Keratinocyte (primary cell): ENCODE measurements at regions not wholly inside any gene's neighbourhood (a gene's known extent, or its start where the extent isn't known, plus 50 kb on each side); places are given as distances from the start of the nearest gene placed in this dataset.

Experiments used
- DNase-seq: peaks from one replicate; pipeline ENCODE4 v3.0.0-alpha.2; 2011; ENCODE audit warnings: low read depth, missing footprints, low spot score
- FAIRE-seq: peaks from 2 replicates; lab custom pipeline; 2011; peaks lifted over from hg19 to GRCh38; lab: Jason Lieb, UNC
- H2AFZ ChIP-seq: 2 replicates; pipeline ENCODE4 v1.6.0; 2012; ENCODE audit warnings: low read length, control low read depth, inconsistent platforms; ENCODE audit not compliant: control insufficient read depth
- H3K27ac ChIP-seq: 2 replicates; pipeline ENCODE4 v1.5.1; 2011; ENCODE audit warnings: low read length; ENCODE audit not compliant: control insufficient read depth, insufficient read depth
- H3K27me3 ChIP-seq: 3 replicates; pipeline ENCODE4 v1.6.0; 2011; ENCODE audit warnings: low read length; ENCODE audit not compliant: control insufficient read depth, insufficient read depth; ENCODE audit errors: extremely low read depth
- H3K36me3 ChIP-seq, 2 experiments: 2 replicates in 1 of 2; 3 replicates in 1 of 2; pipeline ENCODE4 v1.5.1; 2011; ENCODE audit warnings: low read length in 2 of 2, mild to moderate bottlenecking in 1 of 2; ENCODE audit not compliant: control insufficient read depth in 2 of 2, insufficient read depth in 2 of 2; ENCODE audit errors: extremely low read depth in 1 of 2
- H3K4me1 ChIP-seq: 3 replicates; pipeline ENCODE4 v1.5.1; 2011; ENCODE audit warnings: low read length; ENCODE audit not compliant: control insufficient read depth, insufficient read depth; ENCODE audit errors: extremely low read depth
- H3K4me2 ChIP-seq: 3 replicates; pipeline ENCODE4 v1.6.0; 2011; ENCODE audit warnings: low read depth, low read length; ENCODE audit not compliant: control insufficient read depth, insufficient read depth; ENCODE audit errors: extremely low read depth
- H3K4me3 ChIP-seq, 3 experiments: fragments of 200-600 bp in 1 of 3; sonication (generic) in 1 of 3; 2 replicates in 2 of 3; 3 replicates in 1 of 3; pipeline ENCODE4 v1.5.1; 2011 to 2016; ENCODE audit warnings: low read length in 3 of 3, mild to moderate bottlenecking in 3 of 3, control low read depth in 2 of 3, inconsistent platforms in 1 of 3, low read depth in 1 of 3, mixed read lengths in 1 of 3, mixed run types in 1 of 3, moderate library complexity in 1 of 3; ENCODE audit not compliant: control insufficient read depth in 2 of 3, insufficient read depth in 2 of 3; ENCODE audit errors: extremely low read depth in 1 of 3
- H3K79me2 ChIP-seq: 2 replicates; pipeline ENCODE4 v1.6.0; 2012; ENCODE audit warnings: low read length; ENCODE audit not compliant: control insufficient read depth, insufficient read depth
- H3K9ac ChIP-seq: 3 replicates; pipeline ENCODE4 v1.6.0; 2011; ENCODE audit warnings: low read length; ENCODE audit not compliant: control insufficient read depth, insufficient read depth; ENCODE audit errors: extremely low read depth
- H3K9me1 ChIP-seq: 3 replicates; pipeline ENCODE4 v1.6.0; 2011; ENCODE audit warnings: low read length; ENCODE audit not compliant: control insufficient read depth, insufficient read depth; ENCODE audit errors: extremely low read depth
- H3K9me3 ChIP-seq: 2 replicates; pipeline ENCODE4 v1.5.1; 2012; ENCODE audit warnings: low read depth, low read length; ENCODE audit not compliant: control insufficient read depth
- H4K20me1 ChIP-seq: 3 replicates; pipeline ENCODE4 v1.6.0; 2011; ENCODE audit warnings: low read length; ENCODE audit not compliant: control insufficient read depth, insufficient read depth; ENCODE audit errors: extremely low read depth
- EZH2 ChIP-seq: IDR thresholded peaks from one replicate; pipeline ENCODE4 v1.6.1; 2012; ENCODE audit warnings: inconsistent platforms, mild to moderate bottlenecking, low read length, moderate library complexity
- dilution Hi-C: fragments of 300-500 bp; cut with MboI; formaldehyde crosslinking; loops from one replicate; pipeline ENCODE4 v1.7.0; 2020; ENCODE audit warnings: low sequenced_read_pairs; ENCODE audit not compliant: extremely low pct_ligation_motif_present
- TF ChIP-seq, protein P1 (sequence below), 3 experiments: IDR thresholded peaks in 1 of 3; conservative IDR thresholded peaks in 1 of 3; optimal IDR thresholded peaks in 1 of 3; 2 replicates in 2 of 3; 3 replicates in 1 of 3; pipeline versions ENCODE3 to v1.5.1; 2011; ENCODE audit warnings: low read length in 3 of 3, mild to moderate bottlenecking in 3 of 3, moderate library complexity in 2 of 3, control low read depth in 1 of 3, inconsistent platforms in 1 of 3; ENCODE audit not compliant: insufficient read depth in 2 of 3; ENCODE audit errors: extremely low read depth in 1 of 3

DNA sequence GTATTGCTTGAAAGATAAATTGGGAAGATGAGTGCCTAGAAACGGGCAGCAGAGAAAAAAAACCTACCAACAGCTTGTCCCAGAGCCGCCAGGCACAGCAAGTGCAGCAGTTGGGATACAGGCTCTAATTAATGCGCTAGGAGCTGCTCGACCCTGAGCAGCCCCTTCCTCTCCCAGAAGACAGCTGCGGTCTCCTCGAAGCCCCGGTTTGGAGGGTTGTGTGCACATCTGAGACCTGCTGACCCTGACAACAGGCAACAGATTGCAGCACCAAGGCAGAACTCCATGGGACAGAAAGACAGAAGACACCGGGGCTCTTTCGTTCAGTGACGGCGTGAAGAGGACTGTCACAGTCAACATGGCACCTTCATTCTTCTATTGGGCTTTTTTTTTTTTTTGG is 101.4 kb downstream of the TSEN15 start:
- TF ChIP-seq, protein P1, sequence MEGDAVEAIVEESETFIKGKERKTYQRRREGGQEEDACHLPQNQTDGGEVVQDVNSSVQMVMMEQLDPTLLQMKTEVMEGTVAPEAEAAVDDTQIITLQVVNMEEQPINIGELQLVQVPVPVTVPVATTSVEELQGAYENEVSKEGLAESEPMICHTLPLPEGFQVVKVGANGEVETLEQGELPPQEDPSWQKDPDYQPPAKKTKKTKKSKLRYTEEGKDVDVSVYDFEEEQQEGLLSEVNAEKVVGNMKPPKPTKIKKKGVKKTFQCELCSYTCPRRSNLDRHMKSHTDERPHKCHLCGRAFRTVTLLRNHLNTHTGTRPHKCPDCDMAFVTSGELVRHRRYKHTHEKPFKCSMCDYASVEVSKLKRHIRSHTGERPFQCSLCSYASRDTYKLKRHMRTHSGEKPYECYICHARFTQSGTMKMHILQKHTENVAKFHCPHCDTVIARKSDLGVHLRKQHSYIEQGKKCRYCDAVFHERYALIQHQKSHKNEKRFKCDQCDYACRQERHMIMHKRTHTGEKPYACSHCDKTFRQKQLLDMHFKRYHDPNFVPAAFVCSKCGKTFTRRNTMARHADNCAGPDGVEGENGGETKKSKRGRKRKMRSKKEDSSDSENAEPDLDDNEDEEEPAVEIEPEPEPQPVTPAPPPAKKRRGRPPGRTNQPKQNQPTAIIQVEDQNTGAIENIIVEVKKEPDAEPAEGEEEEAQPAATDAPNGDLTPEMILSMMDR (optimal IDR thresholded peaks at IDR 0.05 in 1 of 3, IDR thresholded peaks at IDR 0.05 in 1 of 3, conservative IDR thresholded peaks at IDR 0.05 in 1 of 3; ENCODE audit: extremely low read depth in 1 of 3, insufficient read depth in 2 of 3, low read length in 3 of 3): no peak
- TF ChIP-seq EZH2: no peak
- no peak for FAIRE-seq
- DNase-seq: no peak
- H3K36me3 ChIP-seq: no peaks in the 10 kb centered on the region
- H3K4me1 ChIP-seq: peaks cover 6% of the 10 kb centered on the region
- dilution Hi-C loops: no loop called here
- no peaks in the 10 kb centered on the region for H3K27me3 ChIP-seq
- no peaks in the 10 kb centered on the region for H3K9me1 ChIP-seq
- no peak overlapping the region for H3K4me3 ChIP-seq
- no peak overlapping the region for H3K4me2 ChIP-seq
- no peak overlapping the region for H3K27ac ChIP-seq
- no peaks in the 10 kb centered on the region for H3K9me3 ChIP-seq
- H3K79me2 ChIP-seq: no peaks in the 10 kb centered on the region
- H4K20me1 ChIP-seq: no peaks in the 10 kb centered on the region
- H3K9ac ChIP-seq: no peak overlapping the region
- H2AFZ ChIP-seq: no peak overlapping the region

DNA sequence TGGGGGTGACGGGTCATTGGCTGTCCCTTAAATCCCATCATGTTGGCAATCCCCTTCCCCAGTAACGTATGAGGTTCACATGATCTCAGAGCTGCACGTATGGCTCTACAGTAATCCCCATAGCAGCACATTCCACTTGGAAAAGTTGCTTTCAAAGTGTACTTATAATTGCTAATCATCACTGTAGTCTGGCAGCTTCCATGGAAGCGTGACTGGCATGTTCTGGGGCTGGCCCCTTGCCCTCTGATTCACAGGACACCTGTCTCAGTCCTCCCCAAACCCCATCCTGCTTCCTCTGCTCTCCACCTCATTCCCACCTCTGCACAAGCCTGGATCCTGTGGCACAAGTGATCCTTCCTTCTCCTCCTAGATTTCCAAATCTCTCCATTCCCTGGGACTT is 102.2 kb downstream of the TSEN15 start:
- Histone ChIP-seq H2AFZ (no peak overlapping the region), H3K4me2 (no peak overlapping the region), H3K4me1 (peaks cover 9% of the 10 kb centered on the region), H3K27me3 (no peaks in the 10 kb centered on the region), H3K9me3 (no peaks in the 10 kb centered on the region), H3K79me2 (no peaks in the 10 kb centered on the region), H3K9ac (no peak overlapping the region), H3K9me1 (no peaks in the 10 kb centered on the region), H3K27ac (no peak overlapping the region), H3K4me3 (no peak overlapping the region), H4K20me1 (no peaks in the 10 kb centered on the region), H3K36me3 (no peaks in the 10 kb centered on the region)
- dilution Hi-C loops: no loop called here
- TF ChIP-seq EZH2: no peak
- TF ChIP-seq, protein P1 (optimal IDR thresholded peaks at IDR 0.05 in 1 of 3, IDR thresholded peaks at IDR 0.05 in 1 of 3, conservative IDR thresholded peaks at IDR 0.05 in 1 of 3; ENCODE audit: extremely low read depth in 1 of 3, insufficient read depth in 2 of 3, low read length in 3 of 3): no peak
- FAIRE-seq (no peak), DNase-seq (no peak)
